Retinal pigment epithelial cell (primary cell): ENCODE measurements at regions not wholly inside any gene's neighbourhood (a gene's known extent, or its start where the extent isn't known, plus 50 kb on each side); places are given as distances from the start of the nearest gene placed in this dataset.
"Not testable (repeated sequence)": the region's sequence is repeated elsewhere in the genome, so short reads cannot be mapped to it uniquely, and the experiment has no call there.

Source experiments
- DNase-seq: peaks from one replicate; pipeline ENCODE4 v3.0.0-alpha.2; 2010; ENCODE audit warnings: low read depth
- H3K4me3 ChIP-seq: 2 replicates; pipeline ENCODE4 v1.5.1; 2011; ENCODE audit warnings: mild to moderate bottlenecking, low read length, control low read depth, moderate library complexity
- CTCF ChIP-seq: conservative IDR thresholded peaks from 2 replicates; pipeline ENCODE4 v1.5.1; 2011; ENCODE audit warnings: low read depth, low read length, control low read depth, inconsistent platforms

GRCh38 chr12:83257726-83258125 is 571.0 kb downstream of the TMTC2 start:
- no peak for DNase-seq
- no peak overlapping the region for H3K4me3 ChIP-seq
- no peak for TF ChIP-seq CTCF

- TF ChIP-seq CTCF = no peak
- no peak overlapping the region for H3K4me3 ChIP-seq
- no peak for DNase-seq
Observed at GRCh38 chr12:83256562-83256961, 569.9 kb downstream of the TMTC2 start.

- no peak for TF ChIP-seq CTCF
- no peak for DNase-seq
- H3K4me3 ChIP-seq = no peak overlapping the region
Observed at GRCh38 chr12:83250866-83251265, 564.2 kb downstream of the TMTC2 start.

- no peak overlapping the region for H3K4me3 ChIP-seq
- TF ChIP-seq CTCF = no peak
- DNase-seq = no peak
Observed at GRCh38 chr12:83245156-83245555, 558.5 kb downstream of the TMTC2 start.

GRCh38 chr12:83244001-83244400 is 557.3 kb downstream of the TMTC2 start:
- no peak for TF ChIP-seq CTCF
- DNase-seq = no peak
- H3K4me3 ChIP-seq = no peak overlapping the region

- not testable (repeated sequence) for DNase-seq, H3K4me3 ChIP-seq
Observed at GRCh38 chr12:83233987-83234386, 547.3 kb downstream of the TMTC2 start.

- not testable (repeated sequence) for DNase-seq, H3K4me3 ChIP-seq
Observed at GRCh38 chr12:83226960-83227359, 540.3 kb downstream of the TMTC2 start.

GRCh38 chr12:83225806-83226205 is 539.1 kb downstream of the TMTC2 start:
- no peak overlapping the region for H3K4me3 ChIP-seq
- no peak for DNase-seq
- TF ChIP-seq CTCF = no peak
